ENCODE measurements at regions not wholly inside any gene's neighbourhood (a gene's known extent, or its start where the extent isn't known, plus 50 kb on each side); places are given as distances from the start of the nearest gene placed in this dataset.
"Not testable (repeated sequence)": the region's sequence is repeated elsewhere in the genome, so short reads cannot be mapped to it uniquely, and the experiment has no call there.

GRCh38 chr5:17367256-17367840 is 130.7 kb upstream of the TAF11L2 start:
- DNase-seq = no peak

DNA sequence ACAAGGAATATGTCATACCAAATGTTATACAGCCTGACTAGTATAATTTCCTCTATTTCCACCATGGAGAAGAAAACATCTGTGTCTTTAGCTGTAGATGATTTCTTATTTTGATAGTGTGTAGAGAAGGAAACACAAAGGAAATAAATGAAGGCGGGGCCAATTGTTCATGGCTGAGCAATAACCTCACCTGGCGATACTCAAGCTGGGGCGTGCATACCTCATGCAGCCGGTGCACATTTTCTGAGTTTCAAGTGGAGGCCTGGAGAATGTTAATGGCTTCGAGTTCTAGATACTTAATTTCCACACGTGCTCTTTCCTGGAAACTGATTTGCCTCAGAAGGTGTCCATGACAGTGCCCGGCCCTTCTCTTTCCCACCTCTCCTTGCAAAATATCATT is 127.4 kb upstream of the TAF11L2 start:
- no peak for DNase-seq

DNA sequence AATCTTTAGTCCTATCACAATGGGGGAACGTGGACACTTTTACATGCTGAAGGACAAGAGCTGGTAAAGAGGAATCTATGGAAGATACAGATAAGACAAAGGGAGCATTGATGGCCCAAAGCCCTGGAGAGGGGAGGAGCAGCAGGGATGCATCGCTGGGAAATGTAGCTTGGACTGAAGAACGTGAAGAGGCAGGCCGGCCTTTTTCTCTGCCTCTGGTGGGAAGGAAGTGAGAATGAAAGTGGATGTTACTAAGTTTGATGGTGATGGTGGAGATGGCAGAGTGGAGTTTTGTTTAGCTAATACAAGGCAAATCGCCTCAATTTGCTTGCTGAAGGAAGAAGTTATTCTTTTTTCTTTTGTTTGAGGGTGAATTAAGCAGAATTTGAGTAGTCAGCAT is 124.6 kb upstream of the TAF11L2 start:
- DNase-seq = no peak

DNA sequence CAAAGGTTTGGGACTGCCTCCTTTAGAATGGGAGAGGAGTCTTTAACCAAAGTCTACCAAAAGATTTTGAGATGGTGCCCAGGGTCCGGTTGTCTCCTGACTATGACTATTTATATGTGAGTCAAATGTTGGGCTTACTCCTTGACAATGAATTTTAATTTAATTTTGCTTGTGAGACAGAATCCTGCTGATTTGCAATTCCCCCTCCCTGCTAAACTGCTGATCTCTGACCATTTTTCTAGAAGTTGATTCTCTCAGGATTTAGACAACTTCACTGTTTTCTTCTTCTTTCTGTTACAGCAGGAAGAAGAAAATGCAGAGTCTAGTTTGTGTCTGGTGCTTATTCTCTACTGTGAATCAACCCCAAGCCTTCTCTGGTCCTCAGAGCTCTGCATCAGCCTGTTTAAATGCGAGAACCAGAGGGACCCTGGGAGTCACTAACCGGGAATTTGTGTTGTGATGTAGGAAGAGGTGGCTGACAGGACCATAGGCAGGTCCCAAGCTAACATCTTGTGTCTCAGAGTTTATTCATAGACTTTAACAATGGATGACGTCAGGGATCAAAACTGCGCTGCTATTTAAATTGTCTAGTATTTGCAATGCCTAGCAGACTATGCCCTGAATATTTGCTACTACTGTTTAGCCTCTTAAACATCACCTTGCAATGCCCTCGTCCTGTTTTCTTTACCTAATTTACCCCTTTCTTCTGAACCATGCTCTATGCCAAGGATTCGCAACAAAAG is 124.0 kb upstream of the TAF11L2 start:
- no peak for DNase-seq

GRCh38 chr5:17374973-17375742 is 122.9 kb upstream of the TAF11L2 start:
- no peak for DNase-seq

DNA sequence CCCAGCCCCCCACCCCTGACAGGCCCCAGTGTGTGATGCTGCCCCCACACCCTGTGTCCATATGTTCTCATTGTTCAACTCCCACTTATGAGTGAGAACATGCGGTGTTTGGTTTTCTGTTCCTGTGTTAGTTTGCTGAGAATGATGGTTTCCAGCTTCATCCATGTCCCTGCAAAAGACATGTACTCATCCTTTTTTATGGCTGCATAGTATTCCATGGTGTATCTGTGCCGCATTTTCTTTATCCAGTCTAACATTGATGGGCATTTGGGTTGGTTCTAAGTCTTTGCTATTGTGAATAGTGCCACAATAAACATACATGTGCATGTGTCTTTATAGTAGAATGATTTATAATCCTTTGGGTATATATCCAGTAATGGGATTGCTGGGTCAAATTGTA is 122.1 kb upstream of the TAF11L2 start:
- DNase-seq = not testable (repeated sequence)

DNA sequence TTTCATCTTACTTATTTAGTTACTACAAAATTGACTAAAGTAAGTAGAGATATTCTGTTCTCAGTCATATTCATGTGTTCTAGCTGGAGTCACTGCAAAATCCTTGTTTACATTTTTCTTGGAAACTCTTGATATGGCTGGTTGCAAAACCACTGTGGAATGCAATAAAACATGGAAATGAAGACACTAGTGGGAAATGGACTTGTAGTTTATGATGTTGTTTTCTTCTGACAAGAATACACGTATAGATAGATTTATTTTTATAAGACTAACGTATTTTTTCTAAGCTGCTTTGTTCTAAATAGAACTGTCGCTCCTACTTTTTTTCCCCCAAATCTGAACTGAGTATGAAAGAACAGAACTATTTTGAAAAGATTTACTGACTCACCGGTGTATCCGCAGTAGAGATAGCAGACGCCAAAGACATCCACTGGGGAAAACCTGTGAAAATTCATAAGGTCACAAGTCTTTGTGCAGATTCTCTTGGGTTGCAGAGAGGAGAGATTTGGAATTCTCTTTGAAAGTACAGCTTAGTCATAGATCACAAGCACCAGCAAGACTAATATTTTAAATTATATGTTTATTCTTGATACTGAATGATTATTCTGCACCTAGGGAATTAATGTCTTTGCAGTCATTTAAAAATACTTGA is 119.6 kb upstream of the TAF11L2 start:
- no peak for DNase-seq

DNA sequence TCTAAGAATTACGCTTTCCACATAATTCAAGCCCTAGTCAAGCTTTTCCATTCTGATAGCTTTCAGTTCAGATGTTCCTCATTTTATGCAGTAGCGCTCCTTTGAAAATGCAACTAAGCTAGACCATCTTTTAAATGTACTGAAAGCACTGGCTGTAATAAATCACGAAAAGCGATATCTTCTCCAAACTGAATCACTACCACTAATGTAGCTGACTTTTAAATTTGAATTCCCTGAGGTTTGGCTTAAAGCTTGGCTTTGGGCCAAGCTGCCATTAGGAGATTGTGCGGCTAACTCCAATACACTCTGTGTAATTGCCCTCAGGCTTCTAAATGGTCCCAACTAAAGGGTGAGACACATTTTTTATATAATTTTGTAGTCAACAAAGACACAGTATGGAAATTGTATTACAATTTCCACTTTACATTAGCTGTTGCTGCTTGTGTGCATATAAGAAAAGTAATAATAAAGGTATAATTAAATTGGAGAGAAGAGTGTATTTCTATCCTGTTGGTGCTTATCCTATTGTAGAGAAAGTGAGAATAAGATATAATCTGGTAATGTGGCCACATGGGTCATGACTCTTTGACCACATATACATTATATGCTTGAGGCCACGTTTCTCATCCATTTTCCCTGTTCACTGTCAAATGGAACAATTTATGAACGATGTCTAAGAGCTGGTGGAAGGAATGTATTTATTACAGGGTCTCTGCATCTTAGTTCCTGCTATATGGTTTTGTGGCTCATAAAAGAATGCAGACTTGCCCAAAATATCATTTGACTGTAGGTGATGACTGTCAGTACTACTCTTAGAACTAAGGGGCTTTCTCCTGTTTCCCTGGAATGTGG is 118.7 kb upstream of the TAF11L2 start:
- no peak for DNase-seq

DNA sequence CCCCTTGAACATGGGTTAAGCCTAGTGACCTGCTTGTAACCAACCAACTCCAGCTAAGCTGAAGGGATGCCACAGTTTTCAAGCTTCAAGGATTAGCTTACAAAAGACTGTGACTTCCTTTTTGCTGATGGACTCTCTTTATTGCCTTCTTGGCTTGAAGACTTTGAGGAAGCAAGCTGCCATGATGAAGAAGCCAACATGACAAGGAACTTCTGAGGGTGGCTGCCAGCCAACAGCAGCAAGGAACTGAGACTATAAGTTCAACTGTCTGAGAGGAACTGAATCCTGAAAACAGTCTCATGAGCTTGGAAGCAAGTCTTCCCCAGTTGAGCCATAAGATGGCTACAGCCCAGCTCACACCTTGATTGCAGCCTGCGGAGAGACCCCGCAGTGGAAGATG is 116.1 kb upstream of the TAF11L2 start:
- DNase-seq = peak in 1 of 2 donors; percentile 16

DNA sequence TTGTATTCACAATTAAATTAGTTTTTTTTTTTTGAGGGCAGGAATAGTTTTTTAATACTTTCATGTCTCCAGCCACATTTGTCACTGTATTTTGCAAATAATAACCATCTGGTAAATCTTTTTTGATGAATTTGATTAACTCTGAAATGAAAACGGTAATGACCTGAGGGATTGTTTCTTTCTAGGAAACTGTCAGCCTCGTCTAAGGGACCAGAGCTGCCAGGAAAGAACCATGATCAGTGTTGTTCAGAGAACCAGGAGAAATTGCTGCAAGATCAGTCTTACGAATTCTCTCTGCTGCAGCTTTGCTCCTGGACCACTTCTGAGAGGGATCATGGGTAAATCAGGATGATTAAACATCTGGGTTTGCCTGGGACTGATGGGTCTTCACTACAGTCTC is 114.5 kb upstream of the TAF11L2 start:
- DNase-seq = no peak

DNA sequence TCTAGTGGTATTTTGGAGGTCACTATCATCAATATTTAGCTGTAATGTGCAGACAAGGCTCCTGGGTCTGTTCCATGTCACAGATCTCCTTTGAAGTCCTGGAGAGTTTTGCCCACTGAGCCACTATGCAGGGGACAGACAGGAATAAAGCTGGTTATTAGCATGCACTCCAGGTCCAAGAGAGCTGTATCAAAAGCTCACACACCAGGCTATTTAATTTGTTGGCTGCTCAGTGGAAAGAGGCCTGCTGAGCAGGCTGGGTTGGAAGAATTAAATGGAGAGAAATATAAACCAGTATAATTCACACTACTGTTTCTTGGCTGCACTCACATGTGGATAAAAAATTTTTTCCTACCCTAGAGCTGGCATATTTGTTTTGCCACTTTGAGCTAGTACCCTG is 113.8 kb upstream of the TAF11L2 start:
- no peak for DNase-seq

- no peak for DNase-seq
Observed at GRCh38 chr5:17388717-17389116, 109.3 kb upstream of the TAF11L2 start.

DNA sequence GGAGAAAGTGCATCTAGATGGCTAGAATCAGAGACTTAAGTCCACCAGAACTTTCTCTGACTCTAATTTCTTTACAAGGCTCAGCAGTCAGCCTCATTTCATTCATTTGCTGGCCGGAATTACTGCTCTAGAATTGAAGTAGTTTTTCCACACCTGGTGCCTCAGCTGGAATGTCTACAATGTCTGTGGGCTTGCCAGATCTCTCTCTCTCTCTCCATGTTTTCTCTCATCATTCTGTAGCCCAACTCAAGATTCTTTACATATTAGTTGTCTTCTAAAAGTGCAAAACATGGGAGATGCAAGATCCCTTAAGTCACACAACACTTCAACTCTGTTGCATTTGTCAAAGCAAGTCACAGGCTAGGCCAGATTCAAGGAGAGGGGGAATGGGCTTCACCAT is 103.9 kb upstream of the TAF11L2 start:
- no peak for DNase-seq

GRCh38 chr5:17395106-17395880 is 102.7 kb upstream of the TAF11L2 start:
- no peak for DNase-seq

- DNase-seq = no peak
Observed at GRCh38 chr5:17396247-17396646, 101.8 kb upstream of the TAF11L2 start.

- DNase-seq = no peak
Observed at GRCh38 chr5:17398431-17398830, 99.6 kb upstream of the TAF11L2 start.

GRCh38 chr5:17398866-17399835 is 98.9 kb upstream of the TAF11L2 start:
- no peak for DNase-seq

- DNase-seq = no peak
Observed at GRCh38 chr5:17399931-17400330, 98.1 kb upstream of the TAF11L2 start.

DNA sequence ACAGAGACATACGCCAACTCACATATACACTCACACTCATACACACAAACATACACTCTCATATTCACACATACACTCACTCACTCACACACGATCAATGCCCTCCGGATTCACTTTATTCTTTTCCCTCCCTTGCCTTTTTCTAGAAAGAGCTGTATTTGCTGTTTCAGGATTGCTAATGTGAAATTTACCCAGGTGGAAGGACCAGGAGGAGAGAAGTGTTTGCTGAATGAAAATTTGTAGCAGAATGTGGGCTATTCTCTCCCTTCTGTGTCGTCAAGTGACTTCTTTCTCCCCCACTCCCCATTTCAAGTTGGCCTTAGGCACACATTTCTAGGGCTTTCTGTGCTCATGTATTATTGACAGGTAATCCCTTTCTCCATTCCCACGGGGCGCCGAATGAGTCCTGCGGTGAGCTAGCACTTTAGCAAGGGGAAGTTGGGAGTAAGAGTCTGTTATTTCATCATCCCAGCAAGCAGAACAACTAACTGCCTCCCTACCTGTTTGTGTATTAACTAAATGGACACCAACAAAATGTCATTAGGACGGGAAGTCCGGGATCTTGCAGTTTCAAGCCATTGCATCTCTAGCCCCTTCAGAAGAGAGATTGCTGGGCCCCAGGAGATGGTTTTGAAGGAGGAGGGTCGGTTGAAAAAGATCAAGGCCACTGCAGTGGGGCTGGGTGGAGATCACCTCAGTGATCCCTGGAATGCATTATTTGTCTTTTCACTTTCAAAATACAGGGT is 97.1 kb upstream of the TAF11L2 start:
- no peak for DNase-seq

Data from bone marrow (tissue), 2 donors.